ENCODE measurements at regions not wholly inside any gene's neighbourhood (a gene's known extent, or its start where the extent isn't known, plus 50 kb on each side); places are given as distances from the start of the nearest gene placed in this dataset.

- TF ChIP-seq EZH2 (IDR thresholded peaks at IDR 0.05), result no peak
- TF ChIP-seq POLR2AphosphoS5 (IDR thresholded peaks at IDR 0.05; ENCODE audit: borderline replicate concordance, low read depth, low read length), result no peak
- TF ChIP-seq FOXP2 (optimal IDR thresholded peaks at IDR 0.05; ENCODE audit: control extremely low read depth, extremely low read length, insufficient read depth), result no peak
These were observed 280.1 kb upstream of the HTR1E start for GRCh38 chr6:86657192-86657591.

Data from SK-N-MC (cell line).